GM21786 (cell line): ENCODE measurements at regions not wholly inside any gene's neighbourhood (a gene's known extent, or its start where the extent isn't known, plus 50 kb on each side); places are given as distances from the start of the nearest gene placed in this dataset.
A peak's percentile ranks its signal among the peaks of the same experiment; 100 is the strongest.

Source experiments
- ATAC-seq: cut with Tn5 transposase; IDR thresholded peaks from one replicate; pipeline ENCODE4 v1.9.1; 2021; ENCODE audit not compliant: unreplicated experiment

DNA sequence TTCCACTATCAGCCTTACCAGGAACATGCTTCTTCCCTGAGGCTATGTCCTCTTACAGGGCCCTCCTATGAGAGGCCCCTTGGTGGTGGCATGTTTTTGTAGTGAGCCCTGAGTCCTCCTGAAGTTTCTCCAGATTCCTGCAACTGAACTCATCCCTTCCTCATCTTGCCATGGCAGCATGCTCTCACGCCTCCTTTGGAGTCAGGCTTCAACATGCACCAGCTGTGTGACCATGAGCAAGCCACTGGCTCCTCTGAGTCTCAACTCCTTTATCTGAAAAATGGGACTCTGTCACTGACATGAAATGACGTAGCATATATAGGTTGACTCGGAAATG, 216.3 kb upstream of the TLE3 start:
- no peak for ATAC-seq

DNA sequence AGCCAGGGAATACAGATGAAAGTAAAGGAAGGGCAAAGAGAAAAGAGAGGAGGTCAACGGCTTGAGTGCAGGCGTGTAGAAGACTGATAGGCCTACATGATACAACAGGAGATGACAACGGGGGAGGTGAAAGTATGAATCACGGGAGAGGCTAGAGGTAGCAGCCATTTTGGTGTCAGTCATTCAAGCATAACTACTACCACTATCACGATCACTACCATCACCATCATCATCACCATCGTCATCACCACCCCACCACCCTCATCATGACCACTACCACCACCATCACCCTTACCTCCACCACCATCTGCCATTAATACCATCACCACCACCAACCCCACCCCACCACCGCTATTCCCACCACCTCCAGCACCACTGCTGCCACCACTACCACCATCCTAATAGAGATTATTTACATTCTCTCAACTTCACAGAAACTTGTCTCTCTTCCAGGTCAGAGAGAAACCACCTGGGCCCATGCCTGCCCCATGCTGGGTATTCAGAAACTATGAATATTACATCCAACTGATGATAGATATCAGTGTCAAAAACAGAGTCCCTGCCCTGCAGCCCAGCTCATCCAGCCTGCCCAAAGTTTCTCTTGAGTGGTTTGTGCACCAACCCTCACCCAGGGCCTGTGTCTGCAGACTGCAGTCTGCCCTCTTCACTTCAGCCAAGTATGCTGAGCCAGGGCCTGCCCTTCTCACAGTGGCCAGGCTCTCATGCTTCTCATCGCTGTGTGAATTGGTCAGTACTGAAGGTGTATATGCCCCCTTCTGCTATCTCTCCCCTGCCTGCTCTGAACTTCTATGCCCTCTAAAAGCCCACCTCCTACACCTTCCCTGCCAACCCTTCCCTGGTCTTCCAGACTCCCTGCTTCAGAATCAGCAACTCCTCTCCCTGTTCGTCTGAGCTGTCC, 215.6 kb upstream of the TLE3 start:
- ATAC-seq: no peak

DNA sequence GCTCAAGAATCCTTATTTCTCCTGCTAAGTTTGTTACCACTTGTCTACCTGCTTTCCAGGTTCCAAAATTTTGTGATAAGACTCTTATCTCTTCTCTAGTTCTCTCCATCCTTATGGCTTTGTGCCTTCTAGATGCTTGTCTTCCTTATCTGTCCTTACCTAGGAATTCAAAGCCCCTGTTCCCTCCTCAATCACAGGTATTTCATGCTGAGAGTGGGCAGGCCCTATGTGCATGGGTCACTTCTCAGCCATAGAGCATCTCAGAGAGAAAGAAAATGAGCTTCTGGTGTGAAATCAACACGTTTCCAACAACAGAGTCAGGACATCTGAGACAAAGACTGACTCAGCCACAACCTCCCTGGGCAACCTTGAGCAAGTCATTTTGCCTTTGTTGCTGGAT, 214.1 kb upstream of the TLE3 start:
- ATAC-seq: no peak

DNA sequence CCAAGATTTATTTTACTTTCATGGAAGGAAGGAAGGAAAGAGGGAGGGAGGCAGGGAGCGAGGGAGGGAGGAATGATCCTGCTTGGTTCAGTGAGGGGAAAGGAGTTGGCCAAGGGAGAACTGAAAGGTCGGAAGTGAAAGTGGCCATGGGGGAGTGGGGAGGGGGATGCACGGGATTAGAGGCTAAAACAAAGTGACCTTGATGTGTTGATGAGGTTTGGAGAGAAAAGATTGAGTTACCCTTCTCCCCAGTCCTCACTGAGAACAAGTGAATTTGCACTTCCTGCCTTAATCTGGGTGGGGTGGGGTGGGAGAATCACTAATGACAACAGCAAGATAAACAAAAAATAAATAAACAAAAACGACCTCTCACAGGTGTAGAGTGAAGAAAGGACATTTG, 212.0 kb upstream of the TLE3 start:
- no peak for ATAC-seq

DNA sequence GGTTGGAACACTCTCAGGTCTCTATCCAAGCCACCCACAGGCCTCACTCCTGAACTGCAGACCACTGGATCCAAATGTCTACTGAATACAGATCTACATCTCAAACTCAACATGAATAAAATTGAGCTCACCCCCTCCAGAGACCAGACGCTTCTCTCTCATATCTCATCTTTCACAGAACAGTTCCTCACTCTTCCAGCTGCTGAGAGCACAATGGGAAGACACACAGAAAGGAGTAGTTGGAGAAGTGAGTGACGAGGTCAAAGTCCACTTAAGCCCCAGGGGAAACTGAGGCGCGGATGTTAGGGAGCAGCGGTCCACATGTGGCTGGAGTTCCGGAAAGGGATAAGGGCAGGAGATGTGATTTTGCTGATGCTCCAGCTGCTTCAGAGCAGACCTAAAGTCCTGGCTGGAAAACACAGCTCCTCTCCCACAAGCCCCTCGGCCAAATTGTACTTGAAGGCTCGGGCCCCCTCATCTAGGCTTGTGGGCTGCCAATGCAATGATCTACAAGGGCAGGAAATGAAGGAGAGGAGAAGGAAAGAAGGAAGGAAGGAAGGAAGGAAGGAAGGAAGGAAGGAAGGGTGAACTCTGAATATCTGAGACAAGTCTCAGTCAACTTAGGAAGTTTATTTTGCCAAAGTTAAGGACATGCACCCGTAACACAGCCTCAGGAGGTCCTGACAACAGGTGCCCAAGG, 211.2 kb upstream of the TLE3 start:
- ATAC-seq: no peak

DNA sequence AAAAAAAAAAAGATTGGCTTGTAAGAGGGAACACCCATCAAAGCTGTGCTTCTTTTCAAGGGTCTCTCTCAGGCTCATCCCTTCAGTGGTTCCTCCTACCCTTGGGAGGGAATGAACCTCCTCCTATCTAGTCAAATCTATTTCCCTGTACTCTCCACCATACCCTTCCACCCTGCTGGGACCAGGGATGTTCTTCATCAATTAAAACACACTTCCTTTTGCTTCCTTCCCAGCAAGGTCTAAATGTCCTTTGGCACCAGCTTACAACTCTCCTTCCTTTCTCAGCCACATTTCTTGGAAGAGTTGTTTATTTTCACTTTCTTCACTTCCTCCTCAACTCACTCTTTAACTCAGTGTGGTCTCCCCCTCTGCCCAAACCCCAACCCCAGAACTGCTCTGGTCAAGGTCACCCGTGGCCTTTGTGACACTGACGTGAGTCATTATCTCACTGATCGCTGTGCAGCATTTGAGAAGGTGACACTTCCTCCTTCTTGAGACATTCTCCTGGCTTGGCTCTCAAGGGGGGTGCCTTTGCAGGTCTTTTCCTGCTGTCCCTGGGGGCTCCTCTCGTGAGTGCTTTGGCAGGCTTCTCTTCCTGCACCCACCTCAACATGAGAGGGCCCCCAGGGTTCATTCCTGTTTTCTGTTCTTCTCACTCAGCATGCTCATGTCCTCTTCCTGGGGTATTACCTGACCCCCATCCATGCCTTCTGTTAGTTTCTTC, 210.5 kb upstream of the TLE3 start:
- peak; percentile 79 for ATAC-seq

DNA sequence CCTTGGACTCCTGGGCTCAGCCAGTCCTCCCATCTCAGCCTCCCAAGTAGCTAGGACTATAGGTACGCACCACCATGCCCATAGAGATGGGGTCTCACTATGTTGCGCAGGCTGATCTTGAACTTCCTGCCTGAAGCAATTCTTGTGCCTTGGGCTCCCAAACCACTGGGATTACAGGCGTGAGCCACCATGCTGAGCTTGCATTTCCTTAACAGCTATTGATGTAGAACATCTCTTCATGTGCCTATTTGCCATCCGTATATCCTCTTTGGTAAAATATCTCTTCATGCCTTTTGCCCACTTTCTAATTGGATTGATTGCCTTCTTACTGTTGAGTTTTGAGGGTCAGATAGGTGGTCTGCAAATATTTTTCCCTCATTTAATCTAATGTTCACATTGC, 208.9 kb upstream of the TLE3 start:
- no peak for ATAC-seq

DNA sequence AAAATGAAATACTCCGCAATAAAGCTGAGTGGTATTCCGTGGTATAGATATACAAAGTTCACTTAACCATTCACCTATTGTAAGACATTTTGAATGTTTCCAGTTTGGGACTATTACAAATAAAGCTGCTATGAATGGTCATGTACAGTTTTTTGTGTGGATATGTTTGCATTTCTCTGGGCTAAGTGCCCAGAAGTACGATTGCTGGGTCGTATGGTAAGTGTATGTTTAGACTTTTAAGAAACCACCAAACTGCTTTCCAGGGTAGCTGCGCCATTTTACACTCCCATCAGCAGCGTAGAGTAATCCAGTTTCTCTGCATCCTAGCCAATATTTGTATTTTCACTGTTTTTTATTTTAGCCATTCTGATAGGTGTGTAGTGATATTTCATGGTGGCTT, 208.4 kb upstream of the TLE3 start:
- no peak for ATAC-seq

DNA sequence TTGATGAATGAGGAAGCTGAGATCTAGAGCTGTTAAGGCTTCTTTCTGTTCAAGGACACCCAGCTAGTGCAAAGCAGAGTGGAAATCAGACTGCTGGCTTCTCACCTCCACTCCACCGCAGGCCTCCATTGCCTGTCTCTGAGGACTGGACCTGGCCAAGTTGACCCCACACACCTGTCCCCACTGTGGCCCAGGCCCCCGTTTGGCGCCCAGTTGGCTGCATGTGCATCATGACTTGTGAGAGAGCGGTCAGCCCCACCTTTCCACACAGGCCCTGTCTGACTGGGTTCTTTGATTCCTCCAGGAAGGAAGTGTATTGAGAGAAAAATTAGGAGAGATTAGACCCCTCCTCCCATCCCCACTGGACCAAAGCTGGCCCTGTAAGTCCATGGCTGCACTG, 206.3 kb upstream of the TLE3 start:
- ATAC-seq: no peak

DNA sequence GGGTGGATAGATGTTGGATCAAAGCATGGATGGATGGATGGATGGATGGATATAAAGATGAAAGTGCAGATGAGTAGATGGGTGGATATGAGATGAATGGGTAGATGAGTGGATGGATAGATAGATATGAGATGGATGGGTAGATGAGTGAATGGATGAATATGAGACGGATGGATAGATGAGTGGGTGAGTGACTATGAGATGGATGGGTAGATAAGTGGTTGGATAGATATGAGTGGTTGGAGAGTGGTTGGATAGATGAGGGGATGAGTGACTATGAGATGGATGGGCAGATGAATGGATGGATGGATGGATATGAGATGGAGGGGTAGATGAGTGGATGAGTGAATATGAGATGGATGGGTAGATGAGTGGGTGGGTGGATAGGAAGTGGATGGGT, 204.6 kb upstream of the TLE3 start:
- ATAC-seq: no peak

DNA sequence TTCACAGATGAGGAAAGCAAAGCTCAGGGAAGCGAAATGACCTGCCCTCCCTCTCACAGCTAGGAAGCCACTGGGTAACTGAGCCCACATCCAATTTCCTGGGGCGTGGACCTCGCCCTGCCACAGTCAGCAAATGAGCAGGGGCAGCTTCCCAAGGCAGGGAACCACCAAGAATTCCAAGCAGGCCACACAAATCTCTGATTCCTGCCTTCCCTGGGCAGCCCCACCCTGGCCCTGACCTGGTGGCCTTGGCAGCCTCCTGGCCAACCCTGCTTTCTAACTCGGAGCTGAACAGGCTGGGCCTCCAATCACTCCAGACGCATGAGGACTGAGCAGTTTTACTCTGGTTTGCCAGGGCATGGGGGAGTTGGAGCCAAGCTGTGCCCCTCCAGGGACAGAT, 203.7 kb upstream of the TLE3 start:
- ATAC-seq: no peak

DNA sequence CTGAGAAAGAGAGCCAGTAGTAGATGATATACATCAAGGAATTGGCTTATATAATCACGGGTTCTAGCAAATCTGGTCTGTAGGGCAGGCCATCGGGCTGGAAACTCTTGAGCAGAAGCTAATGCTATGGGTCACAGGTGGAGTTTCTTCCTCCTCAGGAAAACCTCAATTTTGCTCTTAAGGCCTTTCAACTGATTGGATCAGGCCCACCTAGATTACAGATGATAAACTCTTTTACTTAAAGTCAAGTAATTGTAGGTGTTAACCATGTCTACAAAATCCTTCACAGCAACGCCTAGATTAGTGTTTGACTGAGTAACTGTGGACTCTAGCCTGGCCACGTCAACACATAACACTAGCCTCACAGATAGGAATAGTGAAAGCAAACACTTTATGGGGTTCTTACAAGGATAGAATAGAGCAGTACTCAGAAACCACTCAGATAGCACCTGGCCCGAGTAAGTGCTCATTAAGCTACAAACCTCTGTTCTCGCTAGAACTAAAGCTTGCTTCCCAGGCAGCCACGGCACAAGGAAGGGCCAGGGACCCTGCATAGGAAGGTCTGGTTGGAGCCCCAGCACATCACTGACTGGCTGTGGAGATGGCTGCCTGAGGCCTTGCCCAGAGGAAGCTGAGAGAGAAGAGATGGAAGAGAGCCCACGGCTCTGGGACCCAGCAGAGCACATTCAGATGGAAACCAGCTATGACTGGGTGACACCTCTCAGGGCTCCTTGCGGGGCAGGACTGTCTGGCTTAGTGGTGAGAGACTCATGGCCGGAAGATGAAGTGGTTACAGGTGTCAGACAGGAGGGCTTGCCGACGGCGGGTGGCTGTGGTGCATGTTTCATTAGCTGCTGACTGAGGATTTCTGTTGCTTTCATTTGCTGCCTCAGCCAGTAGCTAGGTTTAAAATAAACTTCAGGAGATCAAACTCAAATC, 202.5 kb upstream of the TLE3 start:
- ATAC-seq: peak; percentile 98

DNA sequence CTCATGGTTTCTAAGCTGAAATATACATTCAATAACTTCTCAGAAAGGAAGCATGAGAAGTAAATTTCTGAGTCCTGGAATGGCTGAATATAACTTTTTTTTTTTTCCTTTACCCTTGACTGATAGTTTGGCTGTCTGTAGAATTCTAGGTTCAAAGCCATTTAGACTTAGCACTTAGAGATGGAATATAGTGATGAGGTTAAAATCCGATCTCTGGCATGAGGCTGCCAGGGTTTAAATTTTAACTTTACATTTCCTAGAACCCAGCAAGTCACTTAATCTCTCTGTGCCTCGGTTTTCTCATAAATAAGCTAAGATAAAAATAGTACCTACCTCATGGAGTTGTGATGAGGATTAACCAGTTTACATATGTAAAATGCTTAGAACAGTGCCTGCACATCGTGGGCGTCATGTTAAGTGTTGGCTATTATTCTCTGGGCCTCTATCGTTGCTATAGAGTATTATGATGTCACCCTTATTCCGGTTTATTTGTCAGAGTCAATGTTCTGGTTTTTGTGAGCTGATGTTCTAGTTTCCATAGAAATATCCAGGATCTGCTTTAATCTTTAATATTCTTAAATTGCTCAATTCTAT, 199.8 kb upstream of the TLE3 start:
- ATAC-seq: no peak

DNA sequence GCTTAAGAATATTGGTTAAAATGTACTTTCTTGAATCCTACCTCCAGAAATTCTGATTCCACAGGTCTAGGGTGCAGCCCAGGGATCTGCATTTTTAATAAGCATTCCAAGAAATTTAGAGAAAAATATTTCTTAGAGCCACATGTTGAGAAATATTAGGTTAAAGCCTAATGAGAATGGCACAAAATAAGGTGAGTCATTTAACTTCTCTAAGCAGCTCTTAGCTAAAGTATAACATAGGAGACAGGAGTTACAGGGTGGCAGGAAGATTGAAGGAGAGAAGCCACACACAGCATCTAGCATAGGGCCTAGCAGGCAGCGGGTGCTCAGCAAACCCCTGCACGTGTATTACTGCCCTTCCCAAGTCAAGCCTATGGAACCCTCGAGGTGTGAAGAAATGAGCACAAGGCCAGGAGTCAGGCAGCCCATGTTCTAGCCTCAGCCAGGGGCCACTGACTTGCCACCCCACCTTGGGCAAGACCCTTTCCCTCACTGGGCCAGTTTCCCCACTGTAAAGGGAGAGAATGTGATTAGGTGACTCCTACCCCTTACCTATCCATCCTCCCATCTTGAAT, 197.1 kb upstream of the TLE3 start:
- no peak for ATAC-seq

DNA sequence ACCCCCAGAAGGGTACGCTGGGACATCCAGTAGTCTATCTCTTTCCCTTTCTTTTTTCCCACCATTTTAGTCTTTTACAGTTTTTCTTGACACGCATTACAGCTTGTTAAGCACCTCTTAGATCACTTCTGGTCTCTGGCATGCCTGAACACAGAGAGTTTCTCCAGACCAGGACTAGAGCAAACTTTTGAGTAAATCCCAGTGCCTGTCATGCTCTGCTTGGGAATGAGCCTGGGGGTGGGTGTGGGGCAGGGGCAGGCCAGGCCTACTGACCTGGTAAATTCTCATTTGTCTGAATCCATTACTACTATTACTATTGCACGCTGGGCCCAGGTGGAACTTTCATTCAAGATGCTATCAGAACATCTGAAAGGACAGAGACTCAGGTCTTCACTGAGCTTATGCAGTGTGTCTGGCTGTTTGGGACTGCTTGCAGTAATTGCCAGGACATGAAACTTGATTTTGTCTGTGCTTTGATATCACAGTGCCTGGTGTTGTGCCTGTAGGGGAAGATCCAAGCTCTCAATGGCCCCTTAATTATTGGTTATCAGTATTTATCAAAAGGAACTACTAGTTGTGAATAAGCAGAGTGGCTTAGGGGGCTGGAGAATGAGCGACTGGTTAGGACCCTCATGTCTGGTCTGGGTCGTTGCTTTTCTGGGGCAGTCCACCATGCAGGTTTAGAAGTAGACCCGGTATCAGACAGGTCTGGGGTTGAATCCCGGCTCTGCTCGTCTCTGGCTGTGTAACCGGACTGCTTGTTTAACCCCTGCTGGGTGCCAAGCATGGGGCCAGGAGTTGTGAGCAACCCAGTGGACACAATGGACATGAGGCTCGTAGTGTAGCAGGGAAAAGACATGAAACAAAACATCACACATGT, 196.1 kb upstream of the TLE3 start:
- ATAC-seq: no peak

DNA sequence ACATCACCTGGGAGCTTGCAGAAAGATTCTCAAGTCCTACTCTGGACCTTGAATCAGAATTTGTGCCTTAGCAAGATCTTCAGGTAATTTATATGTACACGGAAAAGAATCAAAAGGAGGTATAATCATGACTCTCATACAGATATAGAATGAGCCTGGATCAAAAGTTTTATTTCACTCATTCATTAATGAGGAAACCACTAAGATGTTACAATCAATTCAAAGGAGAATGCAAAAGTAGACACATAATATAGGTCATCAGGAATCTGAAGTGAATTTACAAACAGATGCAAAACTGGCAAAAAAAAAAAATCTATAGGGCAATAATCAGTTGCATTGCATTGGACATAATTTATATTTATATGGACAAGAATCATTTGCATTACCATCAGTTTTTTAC, 195.4 kb upstream of the TLE3 start:
- no peak for ATAC-seq

DNA sequence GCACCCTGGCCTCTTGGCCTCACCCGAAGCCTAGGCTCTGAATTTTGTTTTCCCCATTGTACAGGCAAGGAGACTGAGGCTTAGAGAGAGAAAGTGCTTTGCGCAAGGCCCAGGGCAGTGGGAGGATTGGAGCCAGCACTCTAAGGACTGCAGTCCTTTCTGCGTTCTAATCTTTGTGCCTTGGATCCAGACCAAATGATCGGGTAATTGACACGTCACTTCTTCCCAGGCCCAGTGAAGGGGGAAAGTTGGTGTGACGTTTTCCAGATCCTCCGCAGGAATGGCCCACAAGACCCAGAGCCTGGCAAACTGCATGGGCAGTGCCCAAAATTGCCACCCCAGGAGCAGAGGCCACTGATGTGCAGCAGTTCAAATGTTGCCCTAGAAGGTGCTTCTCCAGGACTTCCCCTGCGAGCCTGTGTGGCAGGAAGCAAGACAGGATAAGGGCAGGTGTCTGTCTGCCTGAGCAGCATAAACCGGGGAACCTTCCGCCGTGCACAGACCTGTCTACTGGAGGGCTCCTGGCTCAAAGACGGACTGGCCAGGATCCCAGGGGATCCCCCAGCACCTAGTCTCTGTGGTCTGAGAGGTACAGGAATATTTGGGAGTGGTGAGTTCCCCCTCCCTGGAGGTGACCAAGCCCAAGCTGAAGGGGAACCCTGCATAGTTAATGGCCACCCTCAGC, 194.5 kb upstream of the TLE3 start:
- no peak for ATAC-seq

DNA sequence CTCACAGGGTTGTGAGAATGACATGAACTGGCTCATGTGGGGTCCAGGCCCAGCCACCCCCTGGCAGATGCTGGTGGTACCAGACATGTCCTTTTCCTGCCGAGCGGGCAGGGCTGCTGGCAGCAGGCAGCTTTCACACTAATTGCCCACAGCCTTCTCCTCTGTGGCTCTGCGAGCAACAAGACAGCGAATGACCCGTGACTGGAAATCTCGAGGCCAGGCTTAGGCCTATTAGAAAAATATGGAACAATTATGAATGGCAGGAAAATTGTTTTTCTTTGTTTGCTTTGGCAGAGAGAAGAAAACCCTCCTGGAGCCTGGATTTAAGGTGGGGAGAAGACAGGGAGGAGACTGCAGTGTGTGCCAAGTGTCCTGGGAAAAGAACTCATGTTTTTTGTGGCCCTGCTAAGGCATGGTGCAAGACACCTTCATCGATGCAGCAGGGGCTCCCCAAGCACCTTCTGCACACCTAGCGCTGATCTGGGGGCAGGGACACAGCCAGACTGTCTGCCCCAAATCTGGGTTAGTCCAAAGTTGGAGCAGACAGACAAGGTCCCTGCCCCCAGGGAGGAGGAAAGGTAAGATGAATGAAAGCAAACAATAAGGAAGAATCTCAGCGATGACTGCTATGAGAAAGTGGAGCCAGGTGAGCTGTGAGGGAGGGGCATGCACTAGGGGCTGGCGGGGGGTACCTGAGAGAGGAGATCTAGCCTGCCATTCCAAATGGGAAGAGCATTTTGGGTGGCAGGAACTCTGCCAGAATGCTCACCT, 193.8 kb upstream of the TLE3 start:
- no peak for ATAC-seq
